ENCODE measurements at regions not wholly inside any gene's neighbourhood (a gene's known extent, or its start where the extent isn't known, plus 50 kb on each side); places are given as distances from the start of the nearest gene placed in this dataset.

GRCh38 chr6:144653885-144654505 is 368.9 kb downstream of the UTRN start:
- TF ChIP-seq USF2 (CRISPR knock-in tag; IDR thresholded peaks at IDR 0.05) (no peak), FOXJ3 (CRISPR knock-in tag; IDR thresholded peaks at IDR 0.05; ENCODE audit: borderline replicate concordance) (no peak), ZBTB43 (CRISPR knock-in tag; IDR thresholded peaks at IDR 0.05) (no peak), PREB (CRISPR knock-in tag; IDR thresholded peaks at IDR 0.05; ENCODE audit: borderline replicate concordance) (no peak), CTCF (IDR thresholded peaks at IDR 0.05) (no peak), SP1 (CRISPR knock-in tag; conservative IDR thresholded peaks at IDR 0.05) (no peak), ZNF423 (CRISPR knock-in tag; IDR thresholded peaks at IDR 0.05) (no peak), ETV6 (CRISPR knock-in tag; IDR thresholded peaks at IDR 0.05) (no peak), STAT6 (CRISPR knock-in tag; conservative IDR thresholded peaks at IDR 0.05; ENCODE audit: low read depth) (no peak), CBFB (CRISPR knock-in tag; IDR thresholded peaks at IDR 0.05; ENCODE audit: low read depth) (no peak)

Measured in WTC11 (cell line).